HepG2 (cell line): ENCODE measurements at regions not wholly inside any gene's neighbourhood (a gene's known extent, or its start where the extent isn't known, plus 50 kb on each side); places are given as distances from the start of the nearest gene placed in this dataset.

ENCODE experiments used
- DPF2 ChIP-seq: sonication (generic); formaldehyde crosslinking; IDR thresholded peaks from 2 replicates; pipeline ENCODE4 v1.4.0; 2020; ENCODE audit warnings: mild to moderate bottlenecking, low read depth, missing genetic modification reagents, borderline replicate concordance
- GABPA ChIP-seq, 2 experiments: IDR thresholded peaks; 2 replicates each; pipeline ENCODE4 v1.6.1; 2011 to 2016; ENCODE audit warnings: low read depth in 2 of 2, low read length in 1 of 2, missing biosample characterization in 1 of 2, missing genetic modification characterization in 1 of 2
- MEF2D ChIP-seq: sonication (generic); formaldehyde crosslinking; IDR thresholded peaks from 2 replicates; pipeline ENCODE4 v1.5.1; 2020; ENCODE audit warnings: mild to moderate bottlenecking, missing genetic modification reagents
- NFATC3 ChIP-seq: sonication (generic); formaldehyde crosslinking; IDR thresholded peaks from 2 replicates; pipeline ENCODE4 v1.5.1; 2020; ENCODE audit warnings: mild to moderate bottlenecking, missing genetic modification reagents
- NR2F1 ChIP-seq, 2 experiments: fragments of 450-650 bp in 1 of 2; formaldehyde crosslinking in 1 of 2; IDR thresholded peaks; 2 replicates each; pipeline versions ENCODE4 v1.5.0 to v1.6.1; 2016 to 2020; ENCODE audit warnings: mild to moderate bottlenecking in 1 of 2, missing compliant biosample characterization in 1 of 2, missing genetic modification reagents in 1 of 2, moderate library complexity in 1 of 2
- TOPORS ChIP-seq: sonication (generic); formaldehyde crosslinking; IDR thresholded peaks from 2 replicates; pipeline ENCODE4 v1.8.0; 2023; ENCODE audit warnings: mild to moderate bottlenecking, missing genetic modification reagents
- ZSCAN29 ChIP-seq: sonication (generic); formaldehyde crosslinking; conservative IDR thresholded peaks from 2 replicates; pipeline ENCODE4 v1.4.0; 2020; ENCODE audit warnings: mild to moderate bottlenecking, missing genetic modification reagents
- TF ChIP-seq, protein P1 (sequence below), 2 experiments: sonication (generic) in 1 of 2; formaldehyde crosslinking in 1 of 2; IDR thresholded peaks; 2 replicates each; pipeline versions ENCODE4 v1.4.0 to v1.6.1; 2016 to 2020; ENCODE audit warnings: borderline replicate concordance in 1 of 2, low read depth in 1 of 2, mild to moderate bottlenecking in 1 of 2, missing genetic modification reagents in 1 of 2
- TF ChIP-seq, protein P2 (sequence below): sonication (generic); formaldehyde crosslinking; IDR thresholded peaks from 2 replicates; pipeline ENCODE4 v1.4.0; 2020; ENCODE audit warnings: missing genetic modification reagents, borderline replicate concordance

DNA sequence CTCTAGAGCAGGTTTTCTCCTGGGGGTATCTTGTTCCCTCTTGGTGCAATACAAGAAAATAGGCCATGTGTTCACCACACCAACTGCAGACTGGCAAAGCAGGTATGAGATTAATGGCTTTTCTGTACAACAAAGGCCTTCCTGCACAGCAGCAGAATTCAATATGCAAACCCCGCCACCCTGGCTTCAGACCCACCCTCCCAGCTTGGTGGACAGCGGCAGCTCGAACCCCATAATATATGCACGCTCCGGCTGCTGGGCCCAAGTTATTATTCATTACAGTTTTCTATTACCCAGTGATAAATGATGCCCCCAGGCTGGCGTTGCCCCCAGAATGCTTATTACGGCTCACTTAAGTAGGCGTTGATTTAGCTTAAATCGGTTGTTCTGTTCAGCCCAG is 144.2 kb downstream of the RRAGC start (continued):
- TF ChIP-seq, protein P1, sequence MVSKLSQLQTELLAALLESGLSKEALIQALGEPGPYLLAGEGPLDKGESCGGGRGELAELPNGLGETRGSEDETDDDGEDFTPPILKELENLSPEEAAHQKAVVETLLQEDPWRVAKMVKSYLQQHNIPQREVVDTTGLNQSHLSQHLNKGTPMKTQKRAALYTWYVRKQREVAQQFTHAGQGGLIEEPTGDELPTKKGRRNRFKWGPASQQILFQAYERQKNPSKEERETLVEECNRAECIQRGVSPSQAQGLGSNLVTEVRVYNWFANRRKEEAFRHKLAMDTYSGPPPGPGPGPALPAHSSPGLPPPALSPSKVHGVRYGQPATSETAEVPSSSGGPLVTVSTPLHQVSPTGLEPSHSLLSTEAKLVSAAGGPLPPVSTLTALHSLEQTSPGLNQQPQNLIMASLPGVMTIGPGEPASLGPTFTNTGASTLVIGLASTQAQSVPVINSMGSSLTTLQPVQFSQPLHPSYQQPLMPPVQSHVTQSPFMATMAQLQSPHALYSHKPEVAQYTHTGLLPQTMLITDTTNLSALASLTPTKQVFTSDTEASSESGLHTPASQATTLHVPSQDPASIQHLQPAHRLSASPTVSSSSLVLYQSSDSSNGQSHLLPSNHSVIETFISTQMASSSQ (IDR thresholded peaks at IDR 0.05; ENCODE audit: low read depth), result no peak
- TF ChIP-seq, protein P1 (CRISPR knock-in tag; IDR thresholded peaks at IDR 0.05; ENCODE audit: borderline replicate concordance), result no peak
- no peak for TF ChIP-seq TOPORS
- TF ChIP-seq ZSCAN29 (CRISPR knock-in tag), result no peak
- no peak for TF ChIP-seq NFATC3 (CRISPR knock-in tag)
- TF ChIP-seq, protein P2, sequence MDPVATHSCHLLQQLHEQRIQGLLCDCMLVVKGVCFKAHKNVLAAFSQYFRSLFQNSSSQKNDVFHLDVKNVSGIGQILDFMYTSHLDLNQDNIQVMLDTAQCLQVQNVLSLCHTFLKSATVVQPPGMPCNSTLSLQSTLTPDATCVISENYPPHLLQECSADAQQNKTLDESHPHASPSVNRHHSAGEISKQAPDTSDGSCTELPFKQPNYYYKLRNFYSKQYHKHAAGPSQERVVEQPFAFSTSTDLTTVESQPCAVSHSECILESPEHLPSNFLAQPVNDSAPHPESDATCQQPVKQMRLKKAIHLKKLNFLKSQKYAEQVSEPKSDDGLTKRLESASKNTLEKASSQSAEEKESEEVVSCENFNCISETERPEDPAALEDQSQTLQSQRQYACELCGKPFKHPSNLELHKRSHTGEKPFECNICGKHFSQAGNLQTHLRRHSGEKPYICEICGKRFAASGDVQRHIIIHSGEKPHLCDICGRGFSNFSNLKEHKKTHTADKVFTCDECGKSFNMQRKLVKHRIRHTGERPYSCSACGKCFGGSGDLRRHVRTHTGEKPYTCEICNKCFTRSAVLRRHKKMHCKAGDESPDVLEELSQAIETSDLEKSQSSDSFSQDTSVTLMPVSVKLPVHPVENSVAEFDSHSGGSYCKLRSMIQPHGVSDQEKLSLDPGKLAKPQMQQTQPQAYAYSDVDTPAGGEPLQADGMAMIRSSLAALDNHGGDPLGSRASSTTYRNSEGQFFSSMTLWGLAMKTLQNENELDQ (CRISPR knock-in tag), result no peak
- no peak for TF ChIP-seq NR2F1 (CRISPR knock-in tag; IDR thresholded peaks at IDR 0.05)
- TF ChIP-seq MEF2D (CRISPR knock-in tag), result no peak
- no peak for TF ChIP-seq DPF2 (CRISPR knock-in tag)
- no peak for TF ChIP-seq GABPA (IDR thresholded peaks at IDR 0.05; ENCODE audit: low read depth, low read length)
- TF ChIP-seq GABPA (CRISPR knock-in tag; IDR thresholded peaks at IDR 0.05; ENCODE audit: low read depth), result no peak
